DND-41 (cell line): ENCODE measurements at regions not wholly inside any gene's neighbourhood (a gene's known extent, or its start where the extent isn't known, plus 50 kb on each side); places are given as distances from the start of the nearest gene placed in this dataset.

Experiments used
- ATAC-seq: fragments of 200-7000 bp; cut with Tn5 transposase; 3 replicates; pipeline ENCODE4 v1.9.1; 2021; ENCODE audit warnings: low read depth; ENCODE audit not compliant: insufficient read depth
- DNase-seq: peaks from one replicate; pipeline ENCODE4 v3.0.0-alpha.2; 2020
- H2AFZ ChIP-seq: 2 replicates; pipeline ENCODE4 v1.6.0; 2012; ENCODE audit warnings: low read depth, low read length
- H3K27ac ChIP-seq: 2 replicates; pipeline ENCODE4 v1.5.1; 2012; ENCODE audit warnings: low read length, inconsistent platforms
- H3K27me3 ChIP-seq: fragments of 200-600 bp; sonication (generic); 2 replicates; pipeline ENCODE4 v1.6.0; 2012; ENCODE audit warnings: low read length, mild to moderate bottlenecking, inconsistent platforms; ENCODE audit not compliant: insufficient read depth, poor library complexity
- H3K36me3 ChIP-seq: 2 replicates; pipeline ENCODE4 v1.5.1; 2012; ENCODE audit warnings: low read length, inconsistent platforms; ENCODE audit not compliant: insufficient read depth
- H3K4me1 ChIP-seq: 2 replicates; pipeline ENCODE4 v1.5.1; 2012; ENCODE audit warnings: mild to moderate bottlenecking, low read length; ENCODE audit not compliant: insufficient read depth
- H3K4me2 ChIP-seq: 2 replicates; pipeline ENCODE4 v1.6.0; 2012; ENCODE audit warnings: mild to moderate bottlenecking, moderate library complexity, low read length, inconsistent platforms; ENCODE audit not compliant: insufficient read depth
- H3K4me3 ChIP-seq, 2 experiments: fragments of 200-600 bp in 1 of 2; shearing (Covaris generic) in 1 of 2; 2 replicates each; pipeline ENCODE4 v1.5.1; 2012 to 2016; ENCODE audit warnings: inconsistent platforms in 2 of 2, low read length in 2 of 2, mild to moderate bottlenecking in 2 of 2, low read depth in 1 of 2, moderate library complexity in 1 of 2
- H3K79me2 ChIP-seq: 2 replicates; pipeline ENCODE4 v1.6.0; 2012; ENCODE audit warnings: low read length, inconsistent platforms; ENCODE audit not compliant: insufficient read depth
- H3K9ac ChIP-seq: 2 replicates; pipeline ENCODE4 v1.6.0; 2012; ENCODE audit warnings: low read depth, mild to moderate bottlenecking, inconsistent platforms, low read length, moderate library complexity
- H3K9me3 ChIP-seq: 2 replicates; pipeline ENCODE4 v1.5.1; 2012; ENCODE audit warnings: low read length, moderate library complexity, mild to moderate bottlenecking, inconsistent platforms; ENCODE audit not compliant: insufficient read depth, severe bottlenecking
- H4K20me1 ChIP-seq: 2 replicates; pipeline ENCODE4 v1.6.0; 2012; ENCODE audit warnings: low read length; ENCODE audit not compliant: insufficient read depth
- CTCF ChIP-seq: IDR thresholded peaks from 2 replicates; pipeline ENCODE4 v1.5.1; 2012; ENCODE audit warnings: borderline replicate concordance, low read length, moderate library complexity, mild to moderate bottlenecking; ENCODE audit not compliant: poor library complexity, severe bottlenecking; ENCODE audit errors: extremely low read depth
- EZH2 ChIP-seq: IDR thresholded peaks from 3 replicates; pipeline ENCODE4 v1.6.1; 2012; ENCODE audit warnings: borderline replicate concordance, low read depth, mild to moderate bottlenecking, moderate library complexity, low read length, inconsistent platforms; ENCODE audit not compliant: severe bottlenecking

- no peak overlapping the region for H3K27ac ChIP-seq
Observed at GRCh38 chr16:64358291-64358690, 763.6 kb downstream of the CDH11 start.

GRCh38 chr16:64356267-64356666 lies 765.6 kb downstream of the CDH11 start:
- DNase-seq (no peak), ATAC-seq (no peak)
- Histone ChIP-seq H3K9ac (no peak overlapping the region), H3K27me3 (no peaks in the 10 kb centered on the region), H3K4me2 (no peak overlapping the region), H4K20me1 (no peaks in the 10 kb centered on the region), H3K79me2 (no peaks in the 10 kb centered on the region), H2AFZ (no peak overlapping the region), H3K27ac (no peak overlapping the region), H3K36me3 (no peaks in the 10 kb centered on the region), H3K4me1 (no peaks in the 10 kb centered on the region), H3K9me3 (no peaks in the 10 kb centered on the region), H3K4me3 (no peak overlapping the region)
- no peak for TF ChIP-seq EZH2
- no peak for TF ChIP-seq CTCF

More at GRCh38 chr16:64358291-64358690, 763.6 kb downstream of the CDH11 start:
- DNase-seq (no peak), ATAC-seq (no peak)
- Histone ChIP-seq H3K4me1 (no peaks in the 10 kb centered on the region), H3K79me2 (no peaks in the 10 kb centered on the region), H3K9me3 (no peaks in the 10 kb centered on the region), H3K9ac (no peak overlapping the region), H3K4me2 (no peak overlapping the region), H3K36me3 (no peaks in the 10 kb centered on the region), H3K27me3 (no peaks in the 10 kb centered on the region), H4K20me1 (no peaks in the 10 kb centered on the region), H2AFZ (no peak overlapping the region), H3K4me3 (no peak overlapping the region)
- TF ChIP-seq EZH2, result no peak
- no peak for TF ChIP-seq CTCF

- Histone ChIP-seq H3K9me3 (no peaks in the 10 kb centered on the region), H3K36me3 (no peaks in the 10 kb centered on the region), H3K79me2 (no peaks in the 10 kb centered on the region), H3K4me1 (no peaks in the 10 kb centered on the region), H2AFZ (no peak overlapping the region), H3K27ac (no peak overlapping the region), H3K27me3 (no peaks in the 10 kb centered on the region), H3K4me2 (no peak overlapping the region), H3K4me3 (no peak overlapping the region), H4K20me1 (no peaks in the 10 kb centered on the region), H3K9ac (no peak overlapping the region)
- TF ChIP-seq CTCF, result no peak
- ATAC-seq (no peak), DNase-seq (no peak)
Observed at GRCh38 chr16:64352246-64352645, 769.6 kb downstream of the CDH11 start.

- Histone ChIP-seq H3K9ac (no peak overlapping the region), H3K4me1 (no peaks in the 10 kb centered on the region), H3K27ac (no peak overlapping the region), H2AFZ (no peak overlapping the region), H3K4me3 (no peak overlapping the region), H3K27me3 (no peaks in the 10 kb centered on the region), H3K4me2 (no peak overlapping the region), H3K9me3 (no peaks in the 10 kb centered on the region), H3K79me2 (no peaks in the 10 kb centered on the region), H3K36me3 (no peaks in the 10 kb centered on the region), H4K20me1 (no peaks in the 10 kb centered on the region)
- TF ChIP-seq CTCF (no peak), EZH2 (no peak)
- ATAC-seq, result no peak
- no peak for DNase-seq
Observed at GRCh38 chr16:64351121-64351520, 770.7 kb downstream of the CDH11 start.
